Omental fat pad (tissue), 3 donors: ENCODE measurements at regions not wholly inside any gene's neighbourhood (a gene's known extent, or its start where the extent isn't known, plus 50 kb on each side); places are given as distances from the start of the nearest gene placed in this dataset.

Experiments
- ATAC-seq: fragments of 150-250 bp; one replicate; pipeline ENCODE4 v1.9.1; 2016; ENCODE audit warnings: mild to moderate bottlenecking, moderate library complexity; ENCODE audit not compliant: low FRiP score
- DNase-seq: peaks from one replicate; pipeline ENCODE4 v3.0.0-alpha.2; 2019; ENCODE audit warnings: low spot score
- CTCF ChIP-seq, 3 donors: fragments of 450-650 bp; IDR thresholded peaks; one replicate each; pipeline ENCODE4 v1.5.1; 2016 to 2017; ENCODE audit warnings: antibody characterized with exemption in 3 of 3, mild to moderate bottlenecking in 3 of 3, moderate library complexity in 2 of 3

GRCh38 chr15:46410705-46411104 lies 775.9 kb downstream of the SQOR start:
- DNase-seq (no peak), ATAC-seq (no peak)
- no peak for TF ChIP-seq CTCF (IDR thresholded peaks at IDR 0.05)

- no peak for ATAC-seq
- no peak for TF ChIP-seq CTCF (IDR thresholded peaks at IDR 0.05)
- no peak for DNase-seq
Observed at GRCh38 chr15:46411900-46412299, 777.1 kb downstream of the SQOR start.

GRCh38 chr15:46413799-46414198 lies 779.0 kb downstream of the SQOR start:
- no peak for TF ChIP-seq CTCF (IDR thresholded peaks at IDR 0.05)
- ATAC-seq (no peak), DNase-seq (no peak)

- TF ChIP-seq CTCF (IDR thresholded peaks at IDR 0.05) = no peak
- DNase-seq (no peak), ATAC-seq (no peak)
Observed at GRCh38 chr15:46416544-46416943, 781.7 kb downstream of the SQOR start.

- ATAC-seq = no peak
- TF ChIP-seq CTCF (IDR thresholded peaks at IDR 0.05) = no peak
- no peak for DNase-seq
Observed at GRCh38 chr15:46420990-46421389, 786.2 kb downstream of the SQOR start.

GRCh38 chr15:46441294-46442062 lies 806.6 kb downstream of the SQOR start:
- DNase-seq (no peak), ATAC-seq (no peak)
- no peak for TF ChIP-seq CTCF (IDR thresholded peaks at IDR 0.05)

GRCh38 chr15:46442184-46442583 lies 807.4 kb downstream of the SQOR start:
- TF ChIP-seq CTCF (IDR thresholded peaks at IDR 0.05) = no peak
- ATAC-seq (no peak), DNase-seq (no peak)
